HG03432 (cell line): ENCODE measurements at regions not wholly inside any gene's neighbourhood (a gene's known extent, or its start where the extent isn't known, plus 50 kb on each side); places are given as distances from the start of the nearest gene placed in this dataset.

ENCODE experiments used
- ATAC-seq: cut with Tn5 transposase; IDR thresholded peaks from one replicate; pipeline ENCODE4 v1.9.1; 2021; ENCODE audit warnings: mild to moderate bottlenecking, moderate library complexity; ENCODE audit not compliant: unreplicated experiment

DNA sequence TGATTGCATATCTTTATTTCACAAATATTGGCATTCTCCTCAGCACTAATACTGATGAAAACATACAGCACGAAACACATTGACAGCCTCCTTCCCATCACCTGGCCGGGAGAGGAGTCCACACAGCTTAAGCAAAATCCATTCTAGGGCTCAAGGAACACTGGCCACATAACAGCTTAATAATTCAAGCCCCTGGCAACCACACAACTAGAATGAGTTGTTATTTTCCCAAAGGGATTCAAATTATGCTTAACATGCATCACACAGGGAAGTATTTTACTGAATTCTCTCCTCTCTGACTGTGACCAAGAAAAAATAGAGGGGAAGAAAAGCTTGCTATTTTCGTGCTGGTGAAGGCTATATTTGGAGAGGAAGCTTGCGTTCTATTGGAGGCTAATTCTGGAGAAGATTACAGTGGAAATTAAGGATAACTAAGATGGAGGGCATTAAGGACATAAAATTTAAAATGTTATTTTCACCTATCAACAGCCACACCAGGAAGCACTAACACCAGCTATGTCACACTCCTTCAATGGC lies 198.5 kb downstream of the ADGRG6 start:
- ATAC-seq, result no peak

DNA sequence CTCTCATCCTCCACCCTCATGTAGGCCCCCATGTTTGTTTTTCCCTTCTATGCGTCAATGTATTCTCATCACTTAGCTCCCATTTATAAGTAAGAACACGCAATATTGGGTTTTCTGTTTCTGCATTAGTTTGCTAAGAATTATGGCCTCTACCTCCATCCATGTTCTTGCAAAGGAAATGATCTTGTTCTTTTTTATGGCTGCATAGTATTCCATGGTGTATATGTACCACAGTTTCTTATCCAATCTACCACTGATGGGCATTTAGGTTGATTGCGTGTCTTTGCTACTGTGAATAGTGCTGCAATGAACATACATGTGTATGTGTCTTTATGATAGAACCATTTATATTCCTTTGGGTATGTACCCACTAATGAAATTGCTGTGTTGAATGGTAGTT lies 200.0 kb downstream of the ADGRG6 start:
- ATAC-seq, result no peak

DNA sequence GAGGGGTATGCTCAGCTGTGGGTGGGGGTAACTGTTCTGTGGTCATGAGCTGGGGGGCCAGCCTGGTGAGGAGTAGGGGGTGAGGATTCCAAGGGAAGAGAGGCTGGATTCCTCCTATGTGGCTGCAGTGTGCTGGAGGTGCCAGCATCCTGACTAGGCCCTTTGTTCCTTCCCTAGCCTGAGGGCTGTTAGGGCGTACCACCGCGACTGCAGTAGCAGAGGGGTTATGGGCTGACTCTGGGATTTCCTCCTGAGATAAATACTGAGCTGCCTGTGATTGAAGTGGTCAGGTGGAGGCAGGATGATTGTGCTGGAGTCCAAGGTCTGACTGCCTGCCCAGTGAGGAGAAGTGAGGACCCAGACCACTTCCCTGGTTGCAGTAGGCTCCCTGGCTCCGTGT lies 205.3 kb downstream of the ADGRG6 start:
- ATAC-seq, result no peak

DNA sequence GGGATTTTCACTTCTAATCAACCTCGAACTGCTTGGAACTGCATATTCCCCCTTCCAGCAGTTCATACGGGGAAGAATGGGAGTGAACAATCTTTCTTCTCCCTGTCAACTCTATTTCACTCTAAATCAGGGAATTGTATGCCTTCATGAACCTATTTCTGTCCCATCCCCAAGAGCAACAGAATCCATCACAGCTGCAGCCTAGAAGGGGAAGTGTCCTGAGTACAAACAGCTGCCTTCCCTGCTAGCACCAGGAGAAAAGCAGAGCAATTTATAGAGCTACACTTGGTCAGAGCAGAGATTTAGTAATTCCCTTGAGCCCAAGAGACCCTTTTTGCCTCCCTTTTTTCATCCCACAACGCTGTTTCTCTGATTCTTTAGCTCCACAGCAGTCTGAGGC lies 208.4 kb downstream of the ADGRG6 start:
- no peak for ATAC-seq

DNA sequence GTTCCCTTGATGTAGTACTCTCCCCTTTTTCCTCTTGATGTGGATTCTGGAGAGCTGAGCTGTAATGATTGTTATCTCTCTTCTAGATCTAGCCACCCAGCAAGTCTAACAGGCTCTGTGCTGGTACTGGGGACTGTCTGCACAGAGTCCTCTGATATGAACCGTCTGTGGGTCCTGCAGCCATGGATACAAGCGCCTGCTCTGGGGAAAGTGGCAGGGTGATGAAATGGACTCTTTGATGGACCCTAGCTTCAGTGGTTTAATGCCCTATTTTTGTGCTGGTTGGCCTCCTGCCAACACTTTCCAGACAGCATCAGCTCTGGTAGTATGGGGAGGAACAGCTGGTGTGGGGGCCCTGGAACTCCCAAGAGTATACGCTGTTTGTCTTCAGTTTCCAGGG lies 216.3 kb downstream of the ADGRG6 start:
- no peak for ATAC-seq

DNA sequence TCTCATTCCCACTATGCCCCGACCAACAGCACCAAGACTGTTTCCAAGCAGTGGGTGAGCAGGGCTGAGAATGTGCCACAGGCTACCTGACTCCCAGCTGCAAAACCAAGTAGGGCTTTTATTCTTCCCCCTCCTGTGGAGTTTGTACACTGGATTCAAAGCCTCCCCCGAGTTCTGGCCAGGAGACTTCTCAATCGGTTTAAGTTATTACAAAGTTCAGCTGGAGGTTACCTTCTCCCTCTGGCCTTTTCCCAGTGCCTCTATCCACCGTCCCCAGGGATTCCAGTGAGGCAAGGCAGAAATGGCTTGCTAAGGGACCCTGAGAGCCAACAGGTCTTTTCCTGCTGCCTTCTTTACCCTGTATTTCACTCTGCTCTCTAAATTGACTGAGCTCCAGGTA lies 217.0 kb downstream of the ADGRG6 start:
- ATAC-seq, result no peak

DNA sequence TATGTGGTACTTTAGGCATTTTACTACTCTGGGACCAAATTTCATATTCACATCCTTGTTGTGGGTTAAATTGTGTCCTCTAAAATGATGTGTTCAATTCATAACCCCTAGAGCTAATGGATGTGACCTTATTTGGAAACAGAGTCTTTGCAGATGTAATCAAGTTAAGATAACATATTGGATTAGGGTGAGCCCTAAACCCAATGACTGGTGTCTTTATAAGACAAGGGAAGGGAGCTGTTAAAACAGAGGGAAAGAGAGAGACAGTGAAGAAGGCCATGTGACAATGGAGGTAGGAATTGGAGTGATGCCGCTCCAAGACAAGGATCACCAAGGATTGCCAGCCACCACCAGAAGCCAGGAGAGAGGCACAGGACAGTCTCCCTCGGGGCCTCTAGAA lies 220.0 kb downstream of the ADGRG6 start:
- no peak for ATAC-seq

DNA sequence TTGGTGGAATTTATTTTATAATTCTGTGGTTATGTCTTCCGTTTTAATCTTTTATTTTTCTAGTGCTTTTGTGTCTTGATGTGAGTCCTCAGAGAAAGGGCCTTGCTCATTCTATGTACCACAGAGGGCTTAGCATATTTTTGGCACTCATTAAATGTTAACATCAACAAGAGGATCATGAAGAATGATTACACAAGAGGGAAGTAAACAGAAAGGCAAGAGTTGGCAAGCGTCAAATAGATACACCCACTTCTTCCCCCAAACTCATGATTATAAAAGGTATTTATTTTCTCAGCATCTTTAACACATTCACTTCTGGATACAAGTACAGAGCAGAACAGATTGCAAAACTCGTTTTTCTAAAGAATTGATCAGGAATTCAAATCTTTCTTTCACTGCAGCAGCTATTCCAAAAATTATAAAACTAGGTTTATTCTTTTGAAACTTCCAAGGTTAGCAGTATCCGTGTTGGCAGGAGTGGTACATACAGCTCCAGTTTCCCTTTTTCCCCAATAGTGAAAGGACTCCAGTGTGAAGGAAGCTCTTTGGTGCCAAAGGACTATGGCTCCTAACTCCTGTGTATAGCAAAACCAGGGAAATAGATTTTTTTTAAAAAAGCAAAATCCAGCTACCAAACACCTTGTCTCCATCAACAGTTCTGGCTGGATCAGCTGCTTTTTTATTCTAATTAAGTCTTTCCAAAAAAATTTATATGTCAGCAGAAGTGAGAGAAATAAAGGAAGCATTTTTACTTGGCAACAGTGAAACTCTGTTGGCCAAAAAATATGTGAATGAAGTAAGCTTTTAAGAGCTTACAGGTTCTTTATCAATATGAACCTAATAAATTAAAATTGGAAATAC lies 221.9 kb downstream of the ADGRG6 start:
- ATAC-seq, result no peak

DNA sequence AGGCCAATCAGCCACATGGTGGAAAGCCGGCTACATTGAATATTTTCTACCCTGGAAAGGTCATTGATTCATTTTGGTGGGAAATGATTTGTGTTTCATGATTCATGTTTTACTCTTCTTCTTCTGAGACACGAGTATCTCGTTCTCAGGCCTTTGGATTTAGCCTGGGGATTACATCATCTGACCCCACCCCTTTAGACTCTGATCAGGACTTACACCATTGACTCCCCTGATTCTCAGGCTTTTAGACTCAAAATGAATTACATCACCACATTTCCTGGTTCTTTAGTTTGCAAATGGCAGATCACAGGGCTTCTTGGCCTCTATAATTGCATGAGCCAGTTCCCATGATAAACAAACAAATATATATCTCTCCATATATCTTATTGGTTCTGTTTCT lies 228.8 kb downstream of the ADGRG6 start:
- no peak for ATAC-seq

DNA sequence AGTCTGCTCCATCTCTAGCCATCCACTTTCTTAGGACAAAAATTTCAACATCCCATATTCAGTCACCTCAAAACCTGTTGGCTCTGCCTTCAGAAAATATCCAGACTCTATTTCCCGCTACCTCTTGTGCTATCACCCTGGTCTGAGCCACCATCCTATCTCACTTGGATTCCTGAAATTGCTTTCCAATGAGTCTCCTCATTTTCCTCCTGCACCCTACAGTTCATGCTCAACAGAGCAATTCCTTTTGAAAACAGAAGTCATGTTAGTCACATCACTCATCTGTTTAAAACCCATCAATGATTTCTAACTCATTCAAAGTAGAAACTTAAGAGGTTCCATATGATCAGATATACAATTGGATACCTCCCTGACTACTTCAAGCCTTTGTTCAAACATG lies 229.9 kb downstream of the ADGRG6 start:
- ATAC-seq, result no peak

DNA sequence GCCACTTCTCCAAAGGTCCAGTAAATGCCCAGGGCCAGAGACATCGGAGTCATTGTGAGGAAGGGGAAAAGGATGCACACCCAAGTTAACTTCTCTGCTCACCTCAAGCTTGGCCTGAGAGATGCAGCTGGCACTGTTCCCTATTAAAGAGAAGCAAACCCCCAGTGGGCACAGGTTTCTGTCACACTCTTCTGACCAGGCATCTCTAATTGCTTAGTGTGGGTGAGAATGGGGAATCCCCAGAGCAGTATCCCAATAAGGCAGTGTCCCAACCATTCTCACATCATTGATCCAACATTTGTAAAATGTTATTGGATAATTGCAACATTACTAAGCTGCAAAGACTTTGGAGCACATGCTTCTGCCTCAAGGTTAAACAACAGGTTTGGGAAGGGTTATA lies 232.3 kb downstream of the ADGRG6 start:
- no peak for ATAC-seq

DNA sequence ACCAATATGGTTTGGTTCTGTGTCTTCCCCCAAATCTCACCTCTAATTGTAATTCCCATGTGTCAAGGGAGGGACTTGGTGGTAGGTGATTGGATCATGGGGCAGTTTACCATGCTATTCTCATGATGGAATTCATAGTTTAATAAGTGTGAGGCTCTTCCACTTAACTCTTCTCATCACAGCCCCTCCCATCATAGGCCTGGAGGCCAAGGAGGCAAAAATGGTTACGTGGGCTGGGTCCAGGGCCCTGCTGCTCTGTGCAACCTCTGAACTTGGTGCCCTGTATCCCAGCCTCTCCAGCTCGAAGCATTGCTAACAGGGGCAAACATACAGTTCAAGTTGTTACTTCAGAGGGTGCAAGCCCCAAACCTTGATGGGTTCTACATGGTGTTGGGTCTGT lies 232.7 kb downstream of the ADGRG6 start:
- ATAC-seq, result no peak

DNA sequence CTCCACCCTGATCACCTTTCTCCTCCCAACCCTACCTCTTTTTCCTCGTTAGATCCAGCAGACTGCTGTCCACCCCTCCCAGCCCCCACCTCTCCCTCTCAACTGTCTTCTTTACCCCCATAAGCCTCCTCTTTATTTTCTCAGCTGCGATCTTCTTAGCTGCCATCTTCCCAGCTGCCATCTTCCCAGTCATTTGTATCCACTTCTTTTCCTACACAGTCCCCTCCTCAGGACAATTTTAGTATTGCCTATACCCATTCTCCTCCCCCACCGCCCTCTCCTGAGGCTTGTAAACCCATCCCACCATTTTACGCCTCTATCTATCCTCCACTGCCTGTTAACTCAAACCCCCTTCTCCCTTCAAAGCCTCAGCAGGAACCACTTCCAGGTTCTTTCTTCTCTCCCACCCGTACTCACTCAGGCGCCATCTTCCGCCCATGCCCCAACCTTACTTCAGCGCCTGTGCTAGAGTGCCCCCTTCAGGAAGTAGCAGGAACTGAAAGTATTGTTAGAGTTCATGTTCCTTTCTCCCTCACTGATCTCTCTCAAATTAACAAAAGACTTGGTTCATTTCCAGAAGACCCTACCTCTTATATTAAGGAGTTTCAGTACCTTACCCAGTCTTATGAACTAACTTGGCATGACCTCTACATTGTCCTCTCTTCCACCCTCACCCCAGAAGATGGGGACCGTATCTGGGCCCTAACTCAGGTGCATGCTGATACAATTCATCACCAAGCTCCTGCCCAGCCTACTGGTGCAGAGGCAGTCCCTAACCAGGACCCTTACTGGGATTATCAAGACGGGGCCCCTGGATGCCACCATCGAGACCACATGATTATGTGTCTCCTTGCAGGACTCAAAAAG lies 236.0 kb downstream of the ADGRG6 start:
- ATAC-seq, result no peak

DNA sequence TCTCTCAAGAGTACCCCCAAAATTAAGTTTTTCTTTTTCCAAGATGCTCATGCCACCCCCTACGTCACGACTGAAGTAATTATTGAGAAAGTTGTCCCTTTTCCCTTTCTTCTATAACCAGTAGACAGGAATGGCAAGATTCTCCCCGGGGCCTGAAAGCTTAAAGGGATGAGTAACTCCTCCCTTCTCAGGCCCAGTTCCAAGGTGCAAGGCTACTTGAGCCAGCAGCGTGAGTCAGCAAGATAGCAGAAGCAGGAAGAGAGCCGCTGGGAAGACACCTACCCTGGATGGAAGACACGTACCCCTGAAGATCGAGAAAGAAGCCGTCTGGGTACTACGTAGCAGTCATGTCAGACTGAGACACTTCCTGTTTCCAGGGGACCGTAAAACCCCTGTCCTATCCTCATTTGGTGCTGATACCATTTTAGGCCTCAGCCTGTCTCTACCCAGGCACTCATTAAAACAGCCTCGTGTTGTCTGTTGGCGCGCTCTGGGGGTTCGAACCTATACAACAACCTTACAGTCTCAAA lies 241.0 kb downstream of the ADGRG6 start:
- no peak for ATAC-seq

DNA sequence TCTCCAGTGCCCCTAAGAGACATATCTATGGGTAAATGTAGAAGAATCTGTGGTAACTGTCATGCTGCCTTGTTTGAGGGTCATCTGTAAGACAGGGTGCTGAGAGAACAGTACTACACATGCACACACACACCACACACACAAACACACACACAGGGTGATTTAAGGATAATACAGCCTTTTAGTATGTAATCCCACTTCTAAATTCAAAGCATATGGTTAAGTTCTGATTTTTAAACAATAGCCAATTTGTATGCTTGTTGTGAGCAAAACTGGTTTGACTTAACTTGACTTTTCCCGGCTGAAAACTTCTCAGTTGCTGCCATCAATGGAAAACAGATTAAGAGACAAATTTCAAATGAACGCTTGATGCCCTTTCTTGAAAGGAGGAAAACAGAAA lies 241.8 kb downstream of the ADGRG6 start:
- ATAC-seq, result no peak

DNA sequence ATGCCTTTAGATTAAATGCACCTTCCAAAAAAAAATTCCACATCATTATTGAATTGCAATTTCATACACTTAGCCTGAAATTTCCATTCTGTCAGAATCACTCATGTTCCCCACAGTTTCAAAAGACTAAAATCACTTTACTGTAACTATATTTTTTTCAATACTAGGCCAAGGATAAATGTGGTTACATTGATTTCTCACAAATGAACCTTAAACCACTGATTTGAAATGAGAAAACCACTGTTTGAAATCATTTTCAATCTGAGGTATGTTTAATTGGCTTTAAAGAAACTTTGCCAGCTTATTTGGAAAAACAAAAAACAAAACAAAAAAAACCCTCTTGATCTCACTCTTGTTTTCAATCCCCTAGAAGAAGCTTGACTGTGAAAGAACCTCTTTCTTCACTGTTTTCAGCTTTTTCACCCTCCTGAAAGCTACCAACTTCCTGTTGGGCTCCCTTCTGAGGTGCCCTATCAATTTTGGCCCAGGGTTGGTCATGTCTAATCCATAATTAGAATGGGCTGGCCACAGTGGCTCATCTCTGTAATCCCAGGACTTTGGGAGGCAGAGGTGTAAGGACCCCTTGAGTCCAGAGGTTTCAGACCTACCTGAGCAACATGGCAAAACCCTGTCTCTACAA lies 242.5 kb downstream of the ADGRG6 start:
- ATAC-seq, result no peak

DNA sequence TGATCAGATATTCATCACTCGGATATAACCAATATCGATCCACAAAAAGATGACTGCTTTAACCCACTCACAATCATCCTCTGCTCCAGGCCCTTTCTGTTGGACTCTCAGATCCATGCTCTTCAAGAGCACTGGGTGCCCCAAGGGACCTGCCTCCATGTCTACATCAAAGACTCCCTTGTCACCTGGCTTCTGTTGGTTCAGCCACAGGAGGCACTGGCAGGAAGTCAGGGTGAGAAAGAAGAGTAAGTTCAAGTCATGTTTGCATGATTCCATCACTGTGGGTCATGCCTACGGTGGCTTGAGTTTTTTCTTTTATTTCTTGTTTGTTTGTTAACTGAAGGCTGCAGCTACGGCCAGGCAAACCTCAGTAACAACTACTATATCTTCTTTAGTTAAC lies 243.3 kb downstream of the ADGRG6 start:
- no peak for ATAC-seq

DNA sequence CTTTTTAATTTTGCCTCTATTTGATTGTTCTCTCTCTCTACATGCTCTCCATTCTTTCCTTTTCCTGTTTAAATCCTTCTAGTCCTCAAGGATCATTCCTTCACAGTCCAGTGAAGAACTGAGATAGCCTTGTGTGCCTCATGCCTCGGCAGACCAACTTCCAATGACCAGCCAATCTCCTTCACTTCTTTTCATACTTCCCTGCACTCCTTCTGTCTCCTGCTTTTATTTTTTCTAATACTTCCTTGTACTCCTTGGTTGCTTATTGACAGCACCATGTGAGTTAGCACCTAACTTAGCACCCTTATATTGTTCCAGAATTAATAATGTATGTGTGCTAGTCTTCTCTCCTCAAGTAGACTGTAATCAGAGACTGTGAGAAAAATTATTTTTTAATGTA lies 246.8 kb downstream of the ADGRG6 start:
- ATAC-seq, result no peak

DNA sequence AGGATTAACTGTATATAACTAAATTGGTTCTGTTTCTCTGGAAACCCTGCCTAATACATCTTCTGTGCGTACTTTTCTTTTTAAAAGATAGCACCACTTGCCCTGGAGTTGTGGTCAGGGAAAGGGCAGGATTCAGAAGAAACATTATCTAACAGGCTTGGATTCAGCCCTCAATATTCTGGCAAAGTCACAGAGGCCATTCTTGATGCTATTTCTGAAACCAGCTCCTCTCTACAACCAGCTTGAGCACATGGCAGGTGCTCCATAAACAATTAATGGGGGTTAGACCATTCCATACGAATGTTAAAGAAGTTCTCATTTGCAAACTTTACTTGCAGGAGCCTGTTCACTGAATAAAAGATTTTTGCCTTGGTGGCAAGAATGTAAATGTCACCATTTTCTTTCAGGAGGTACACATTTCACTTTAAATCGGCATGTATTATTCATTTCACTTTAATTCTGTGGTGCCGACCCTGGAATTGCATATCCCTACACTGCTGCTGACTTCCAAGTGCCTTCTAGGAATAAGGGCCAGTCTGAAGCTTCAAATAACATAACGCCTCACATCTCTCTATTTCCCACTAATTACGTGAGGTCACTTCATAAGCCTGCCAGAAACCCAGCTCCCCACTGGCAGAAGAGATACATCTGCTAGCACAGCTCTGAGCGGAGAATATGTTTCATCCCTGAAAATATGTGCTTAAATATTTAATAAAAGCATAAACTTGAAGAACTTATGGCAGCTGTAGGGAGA lies 248.7 kb downstream of the ADGRG6 start:
- no peak for ATAC-seq

DNA sequence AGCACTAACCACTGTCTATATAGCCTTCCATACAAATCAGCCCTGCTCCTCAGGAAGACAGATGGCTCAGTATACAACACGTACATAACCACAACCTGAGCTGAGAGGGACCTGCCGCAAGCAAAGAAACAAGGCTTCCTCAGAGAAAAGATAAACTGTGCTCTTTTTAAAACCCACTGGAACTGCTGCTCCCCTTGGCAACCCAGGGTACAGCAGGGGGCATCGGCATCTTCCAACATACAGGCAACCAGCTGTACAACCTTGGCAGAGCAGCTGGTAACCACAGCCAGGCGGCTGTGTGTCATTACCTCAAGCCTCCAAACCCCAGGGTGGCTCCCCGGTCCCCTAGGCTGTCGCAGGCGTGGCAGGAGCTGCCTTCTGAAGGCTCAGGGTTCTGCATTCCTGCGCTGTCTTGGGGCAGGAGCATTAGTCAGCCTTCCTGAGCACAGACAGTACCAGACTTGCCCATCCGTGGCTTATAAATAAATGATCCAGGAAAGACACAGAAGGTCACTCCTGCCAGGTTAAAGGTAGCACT lies 249.5 kb downstream of the ADGRG6 start:
- no peak for ATAC-seq
